Epithelial cell of esophagus (primary cell): ENCODE measurements at regions not wholly inside any gene's neighbourhood (a gene's known extent, or its start where the extent isn't known, plus 50 kb on each side); places are given as distances from the start of the nearest gene placed in this dataset.
"Not testable (repeated sequence)": the region's sequence is repeated elsewhere in the genome, so short reads cannot be mapped to it uniquely, and the experiment has no call there.

ENCODE experiments used
- DNase-seq: peaks from one replicate; pipeline ENCODE4 v3.0.0; 2010; ENCODE audit warnings: low read depth
- H3K4me3 ChIP-seq: 2 replicates; pipeline ENCODE4 v1.5.1; 2011; ENCODE audit warnings: mild to moderate bottlenecking, low read length, control low read depth
- CTCF ChIP-seq: IDR thresholded peaks from 2 replicates; pipeline ENCODE4 v1.5.1; 2011; ENCODE audit warnings: low read depth, mild to moderate bottlenecking, low read length, control low read depth, inconsistent platforms; ENCODE audit not compliant: insufficient read depth; ENCODE audit errors: missing control alignments

GRCh38 chr1:173307845-173308244, 100.7 kb upstream of the TNFSF4 start:
- no peak overlapping the region for H3K4me3 ChIP-seq
- TF ChIP-seq CTCF: no peak
- no peak for DNase-seq

- TF ChIP-seq CTCF: no peak
- H3K4me3 ChIP-seq: no peak overlapping the region
Observed at GRCh38 chr1:173314656-173315055, 107.5 kb upstream of the TNFSF4 start.

GRCh38 chr1:173315296-173315695, 108.2 kb upstream of the TNFSF4 start:
- DNase-seq: no peak
- no peak overlapping the region for H3K4me3 ChIP-seq
- TF ChIP-seq CTCF: no peak

More at GRCh38 chr1:173314656-173315055, 107.5 kb upstream of the TNFSF4 start:
- no peak for DNase-seq

- no peak for DNase-seq
- no peak for TF ChIP-seq CTCF
- H3K4me3 ChIP-seq: no peak overlapping the region
Observed at GRCh38 chr1:173318788-173319187, 111.7 kb upstream of the TNFSF4 start.

GRCh38 chr1:173324352-173324751, 117.2 kb upstream of the TNFSF4 start:
- H3K4me3 ChIP-seq, DNase-seq: not testable (repeated sequence)

- not testable (repeated sequence) for DNase-seq, H3K4me3 ChIP-seq
Observed at GRCh38 chr1:173327987-173328386, 120.9 kb upstream of the TNFSF4 start.

- TF ChIP-seq CTCF: no peak
- no peak for DNase-seq
- no peak overlapping the region for H3K4me3 ChIP-seq
Observed at GRCh38 chr1:173328961-173329360, 121.8 kb upstream of the TNFSF4 start.

- TF ChIP-seq CTCF: no peak
- no peak overlapping the region for H3K4me3 ChIP-seq
- no peak for DNase-seq
Observed at GRCh38 chr1:173329726-173330125, 122.6 kb upstream of the TNFSF4 start.
